ENCODE measurements at regions not wholly inside any gene's neighbourhood (a gene's known extent, or its start where the extent isn't known, plus 50 kb on each side); places are given as distances from the start of the nearest gene placed in this dataset.
"Not testable (repeated sequence)": the region's sequence is repeated elsewhere in the genome, so short reads cannot be mapped to it uniquely, and the experiment has no call there.

DNA sequence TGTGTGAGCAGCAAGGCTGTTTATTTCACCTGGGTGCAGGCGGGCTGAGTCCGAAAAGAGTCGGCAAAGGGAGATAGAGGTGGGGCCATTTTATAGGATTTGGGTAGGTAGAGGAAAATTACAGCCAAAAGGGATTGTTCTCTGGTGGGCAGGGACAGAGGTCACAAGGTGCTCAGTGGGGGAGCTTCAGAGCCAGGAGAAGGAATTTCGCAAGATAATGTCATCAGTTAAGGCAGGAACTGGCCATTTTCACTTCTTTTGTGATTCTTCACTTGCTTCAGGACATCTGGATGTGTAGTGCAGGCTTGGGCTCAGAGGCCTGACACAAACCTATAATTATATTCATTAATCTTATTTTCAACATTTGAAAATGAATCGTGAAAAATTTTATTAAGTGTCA lies 1001.9 kb downstream of the STPG2 start:
- POLR2A ChIA-PET; H3K36me3 Mint-ChIP-seq; H3K9me3 ChIP-seq (ENCODE audit: control insufficient read depth in 2 of 3, low read length in 3 of 3); CTCF ChIA-PET; H3K4me1 ChIP-seq (ENCODE audit: control insufficient read depth in 2 of 2, insufficient read depth in 2 of 2, low read length in 2 of 2); H3K27me3 Mint-ChIP-seq; H3K27ac Mint-ChIP-seq; H3K27me3 ChIP-seq (ENCODE audit: control insufficient read depth in 2 of 2, insufficient read depth in 2 of 2, low read length in 2 of 2); H3K4me1 Mint-ChIP-seq; H3K4me3 ChIP-seq (ENCODE audit: low read length); H3K27ac ChIP-seq (ENCODE audit: low read depth, low read length); DNase-seq; H3K4me3 Mint-ChIP-seq; ATAC-seq; intact Hi-C loops (cut with micrococcal nuclease); H3K36me3 ChIP-seq (ENCODE audit: control insufficient read depth in 2 of 3, insufficient read depth in 3 of 3, low read length in 3 of 3): not testable (repeated sequence)
- H3K9me3 Mint-ChIP-seq = peaks cover 4 to 25% (median 17%) of the 10 kb centered on the region in 11 donors

GRCh38 chr4:97142410-97142809 lies 1000.9 kb downstream of the STPG2 start:
- Mint-ChIP-seq H3K27me3 (peaks cover 0 to 8% (median 0%) of the 10 kb centered on the region in 5 donors), H3K36me3 (peaks cover 0 to 6% (median 0%) of the 10 kb centered on the region in 5 donors), H3K9me3 (peaks cover 2 to 23% (median 15%) of the 10 kb centered on the region in 11 donors), H3K27ac (no peak overlapping the region), H3K4me1 (no peaks in the 10 kb centered on the region), H3K4me3 (no peak overlapping the region)
- ATAC-seq (no peak), DNase-seq (no peak)
- no peaks in the 10 kb centered on the region for H3K27me3 ChIP-seq (ENCODE audit: control insufficient read depth in 2 of 2, insufficient read depth in 2 of 2, low read length in 2 of 2)
- no peaks in the 10 kb centered on the region for H3K36me3 ChIP-seq (ENCODE audit: control insufficient read depth in 2 of 3, insufficient read depth in 3 of 3, low read length in 3 of 3)
- no peak overlapping the region for H3K27ac ChIP-seq (ENCODE audit: low read depth, low read length)
- H3K4me1 ChIP-seq (ENCODE audit: control insufficient read depth in 2 of 2, insufficient read depth in 2 of 2, low read length in 2 of 2) = no peaks in the 10 kb centered on the region
- no peak overlapping the region for H3K4me3 ChIP-seq (ENCODE audit: low read length)
- CTCF ChIA-PET = no interaction called here
- no peaks in the 10 kb centered on the region for H3K9me3 ChIP-seq (ENCODE audit: control insufficient read depth in 2 of 3, low read length in 3 of 3)
- intact Hi-C loops (cut with micrococcal nuclease) = no loop called here
- POLR2A ChIA-PET = no interaction called here

DNA sequence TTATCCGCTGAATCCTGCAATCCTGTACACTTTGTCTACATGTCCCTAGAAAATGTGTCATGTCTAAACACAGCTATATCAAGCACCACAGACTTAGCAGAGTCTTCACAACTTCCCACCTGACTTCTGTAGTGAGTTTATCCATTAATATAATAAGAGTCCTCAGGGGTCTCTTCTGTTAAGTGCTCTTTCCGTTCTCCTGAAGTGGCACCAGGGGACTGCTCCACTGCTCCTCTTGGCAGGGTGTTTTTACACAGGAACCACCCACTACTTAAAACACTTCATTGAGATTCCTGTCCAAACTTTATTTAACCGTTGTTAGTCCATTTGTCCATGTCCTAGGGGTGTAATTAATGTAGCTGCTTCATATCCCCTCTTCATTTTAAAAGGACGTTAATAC lies 1000.4 kb downstream of the STPG2 start:
- no peak for ATAC-seq
- POLR2A ChIA-PET = no interaction called here
- H3K27ac Mint-ChIP-seq = no peak overlapping the region
- Histone ChIP-seq H3K4me3 (ENCODE audit: low read length) (no peak overlapping the region), H3K36me3 (ENCODE audit: control insufficient read depth in 2 of 3, insufficient read depth in 3 of 3, low read length in 3 of 3) (no peaks in the 10 kb centered on the region), H3K27me3 (ENCODE audit: control insufficient read depth in 2 of 2, insufficient read depth in 2 of 2, low read length in 2 of 2) (no peaks in the 10 kb centered on the region), H3K4me1 (ENCODE audit: control insufficient read depth in 2 of 2, insufficient read depth in 2 of 2, low read length in 2 of 2) (no peaks in the 10 kb centered on the region), H3K9me3 (ENCODE audit: control insufficient read depth in 2 of 3, low read length in 3 of 3) (no peaks in the 10 kb centered on the region), H3K27ac (ENCODE audit: low read depth, low read length) (no peak overlapping the region)
- no peaks in the 10 kb centered on the region for H3K4me1 Mint-ChIP-seq
- CTCF ChIA-PET = no interaction called here
- peaks cover 0 to 6% (median 0%) of the 10 kb centered on the region in 5 donors for H3K36me3 Mint-ChIP-seq
- intact Hi-C loops (cut with micrococcal nuclease) = no loop called here
- no peak overlapping the region for H3K4me3 Mint-ChIP-seq
- H3K9me3 Mint-ChIP-seq = peaks cover 2 to 23% (median 17%) of the 10 kb centered on the region in 11 donors
- no peak for DNase-seq
- peaks cover 0 to 8% (median 0%) of the 10 kb centered on the region in 5 donors for H3K27me3 Mint-ChIP-seq

DNA sequence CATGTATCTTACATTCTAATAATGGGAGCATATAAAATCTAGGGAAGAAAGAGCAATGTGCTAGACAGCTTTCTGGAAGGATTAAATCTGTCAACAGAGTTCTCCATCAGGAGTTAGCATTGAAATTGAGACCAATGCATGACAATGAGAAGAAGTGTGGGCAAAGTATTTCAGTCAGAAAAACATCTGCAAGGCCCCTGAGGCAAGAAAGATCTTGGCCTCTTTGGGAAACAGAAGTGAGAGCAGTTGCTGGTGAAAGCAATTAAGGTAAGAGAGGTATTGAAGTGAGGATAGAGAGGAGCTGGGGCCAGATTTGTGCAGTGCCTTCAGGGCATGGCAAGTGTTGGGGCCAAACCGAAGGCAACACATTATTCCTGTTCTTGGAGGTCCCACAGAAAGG lies 999.1 kb downstream of the STPG2 start:
- DNase-seq (no peak), ATAC-seq (no peak)
- H3K27me3 ChIP-seq (ENCODE audit: control insufficient read depth in 2 of 2, insufficient read depth in 2 of 2, low read length in 2 of 2) = no peaks in the 10 kb centered on the region
- ChIA-PET POLR2A (no interaction called here), CTCF (interaction anchor here (0.6 kb wide), 1 partner anchor 25 kb away, joined by 4 read pairs; no protein-coding TSS in a partner anchor)
- Mint-ChIP-seq H3K9me3 (peaks cover 0 to 10% (median 5%) of the 10 kb centered on the region in 11 donors), H3K36me3 (no peaks in the 10 kb centered on the region), H3K27me3 (no peaks in the 10 kb centered on the region), H3K4me1 (no peaks in the 10 kb centered on the region), H3K27ac (no peak overlapping the region), H3K4me3 (no peak overlapping the region)
- no peaks in the 10 kb centered on the region for H3K36me3 ChIP-seq (ENCODE audit: control insufficient read depth in 2 of 3, insufficient read depth in 3 of 3, low read length in 3 of 3)
- H3K27ac ChIP-seq (ENCODE audit: low read depth, low read length) = no peak overlapping the region
- no peak overlapping the region for H3K4me3 ChIP-seq (ENCODE audit: low read length)
- no peaks in the 10 kb centered on the region for H3K9me3 ChIP-seq (ENCODE audit: control insufficient read depth in 2 of 3, low read length in 3 of 3)
- intact Hi-C loops (cut with micrococcal nuclease) = no loop called here
- H3K4me1 ChIP-seq (ENCODE audit: control insufficient read depth in 2 of 2, insufficient read depth in 2 of 2, low read length in 2 of 2) = no peaks in the 10 kb centered on the region

DNA sequence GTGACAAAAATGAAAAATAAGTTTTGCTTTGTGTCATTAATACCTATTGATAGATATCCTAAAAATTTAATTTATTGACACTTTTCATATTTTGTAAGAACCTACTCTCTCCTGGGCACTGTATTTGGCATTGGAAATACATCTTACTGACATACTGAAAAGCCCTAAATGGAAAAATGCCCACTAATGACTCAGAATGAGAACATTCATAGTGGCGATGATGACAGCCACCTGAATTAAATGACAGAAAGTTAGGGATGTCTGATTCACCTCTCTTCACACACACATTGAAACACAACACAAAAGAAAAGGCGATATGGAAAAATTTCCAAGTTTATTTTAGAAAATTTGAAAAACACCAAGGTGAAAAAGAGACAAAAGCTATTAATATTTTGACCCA lies 992.3 kb downstream of the STPG2 start:
- POLR2A ChIA-PET = no interaction called here
- no peaks in the 10 kb centered on the region for H3K36me3 Mint-ChIP-seq

DNA sequence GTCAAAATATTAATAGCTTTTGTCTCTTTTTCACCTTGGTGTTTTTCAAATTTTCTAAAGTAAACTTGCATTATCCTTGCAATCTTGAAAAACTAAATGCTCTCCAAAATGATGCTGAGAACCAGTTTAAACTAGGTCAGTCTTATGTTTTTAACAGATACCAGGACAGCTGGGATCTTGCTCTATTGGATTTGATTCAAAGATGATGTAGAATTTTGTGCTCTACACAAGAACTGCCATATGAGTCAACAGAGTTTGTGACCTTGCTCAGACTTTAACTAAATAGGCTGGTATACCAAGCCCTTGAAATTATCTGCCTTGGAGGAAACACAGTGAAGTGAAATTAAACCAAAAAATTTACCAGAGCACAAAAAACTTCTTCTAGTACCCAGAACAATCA lies 991.1 kb downstream of the STPG2 start:
- no peak for ATAC-seq
- H3K27ac ChIP-seq (ENCODE audit: low read depth, low read length) = no peak overlapping the region
- Mint-ChIP-seq H3K9me3 (peaks cover 0 to 3% (median 0%) of the 10 kb centered on the region in 11 donors), H3K4me1 (no peaks in the 10 kb centered on the region), H3K27ac (no peak overlapping the region), H3K27me3 (no peaks in the 10 kb centered on the region), H3K4me3 (no peak overlapping the region), H3K36me3 (no peaks in the 10 kb centered on the region)
- intact Hi-C loops (cut with micrococcal nuclease) = loop anchor here (5.0 kb wide), 2 partner anchors 1985 to 1995 kb away; no protein-coding TSS in a partner anchor
- no peak overlapping the region for H3K4me3 ChIP-seq (ENCODE audit: low read length)
- ChIA-PET POLR2A (no interaction called here), CTCF (no interaction called here)
- no peak for DNase-seq
- H3K4me1 ChIP-seq (ENCODE audit: control insufficient read depth in 2 of 2, insufficient read depth in 2 of 2, low read length in 2 of 2) = no peaks in the 10 kb centered on the region
- no peaks in the 10 kb centered on the region for H3K27me3 ChIP-seq (ENCODE audit: control insufficient read depth in 2 of 2, insufficient read depth in 2 of 2, low read length in 2 of 2)
- H3K36me3 ChIP-seq (ENCODE audit: control insufficient read depth in 2 of 3, insufficient read depth in 3 of 3, low read length in 3 of 3) = no peaks in the 10 kb centered on the region
- H3K9me3 ChIP-seq (ENCODE audit: control insufficient read depth in 2 of 3, low read length in 3 of 3) = no peaks in the 10 kb centered on the region

More for the DNA sequence above, 992.3 kb downstream of the STPG2 start:
- H3K27me3 Mint-ChIP-seq = no peaks in the 10 kb centered on the region
- ATAC-seq (no peak), DNase-seq (no peak)
- Histone ChIP-seq H3K4me3 (ENCODE audit: low read length) (no peak overlapping the region), H3K4me1 (ENCODE audit: control insufficient read depth in 2 of 2, insufficient read depth in 2 of 2, low read length in 2 of 2) (no peaks in the 10 kb centered on the region), H3K36me3 (ENCODE audit: control insufficient read depth in 2 of 3, insufficient read depth in 3 of 3, low read length in 3 of 3) (no peaks in the 10 kb centered on the region), H3K27ac (ENCODE audit: low read depth, low read length) (no peak overlapping the region), H3K27me3 (ENCODE audit: control insufficient read depth in 2 of 2, insufficient read depth in 2 of 2, low read length in 2 of 2) (no peaks in the 10 kb centered on the region), H3K9me3 (ENCODE audit: control insufficient read depth in 2 of 3, low read length in 3 of 3) (no peaks in the 10 kb centered on the region)
- intact Hi-C loops (cut with micrococcal nuclease) = loop anchor here (5.0 kb wide), 2 partner anchors 1984 to 1994 kb away; no protein-coding TSS in a partner anchor
- H3K9me3 Mint-ChIP-seq = peaks cover 0 to 3% (median 0%) of the 10 kb centered on the region in 11 donors
- no peak overlapping the region for H3K27ac Mint-ChIP-seq
- no peaks in the 10 kb centered on the region for H3K4me1 Mint-ChIP-seq
- no peak overlapping the region for H3K4me3 Mint-ChIP-seq
- CTCF ChIA-PET = no interaction called here

DNA sequence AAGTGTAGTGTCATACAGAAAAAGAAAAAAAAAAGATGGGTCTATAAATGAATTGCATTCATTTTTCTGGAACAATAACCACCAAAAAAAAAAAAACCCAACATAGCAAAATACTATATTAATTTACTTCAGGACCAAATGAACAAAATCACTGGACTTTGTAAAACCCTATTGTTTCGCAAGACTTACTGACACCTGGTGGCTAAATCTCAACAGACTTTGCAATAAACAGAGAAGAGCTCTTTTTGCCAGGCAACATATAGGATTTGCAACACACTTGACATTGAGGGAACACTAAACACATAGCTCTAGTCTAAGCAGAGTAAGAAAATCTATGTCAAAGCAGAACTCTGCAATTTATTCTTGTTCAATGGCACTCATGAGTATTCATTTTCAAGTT lies 990.2 kb downstream of the STPG2 start:
- Mint-ChIP-seq H3K27ac (no peak overlapping the region), H3K36me3 (no peaks in the 10 kb centered on the region), H3K27me3 (no peaks in the 10 kb centered on the region), H3K4me3 (no peak overlapping the region), H3K9me3 (no peaks in the 10 kb centered on the region), H3K4me1 (no peaks in the 10 kb centered on the region)
- intact Hi-C loops (cut with micrococcal nuclease) = loop anchor here (5.0 kb wide), 2 partner anchors 1986 to 1996 kb away; no protein-coding TSS in a partner anchor
- ChIA-PET CTCF (no interaction called here), POLR2A (no interaction called here)
- ATAC-seq = no peak
- H3K4me1 ChIP-seq (ENCODE audit: control insufficient read depth in 2 of 2, insufficient read depth in 2 of 2, low read length in 2 of 2) = no peaks in the 10 kb centered on the region
- no peaks in the 10 kb centered on the region for H3K9me3 ChIP-seq (ENCODE audit: control insufficient read depth in 2 of 3, low read length in 3 of 3)
- H3K27me3 ChIP-seq (ENCODE audit: control insufficient read depth in 2 of 2, insufficient read depth in 2 of 2, low read length in 2 of 2) = no peaks in the 10 kb centered on the region
- no peak overlapping the region for H3K4me3 ChIP-seq (ENCODE audit: low read length)
- no peak for DNase-seq
- no peaks in the 10 kb centered on the region for H3K36me3 ChIP-seq (ENCODE audit: control insufficient read depth in 2 of 3, insufficient read depth in 3 of 3, low read length in 3 of 3)
- H3K27ac ChIP-seq (ENCODE audit: low read depth, low read length) = no peak overlapping the region

All from naive thymus-derived CD4-positive, alpha-beta T cell (primary cell).